H1 (cell line): ENCODE measurements at regions not wholly inside any gene's neighbourhood (a gene's known extent, or its start where the extent isn't known, plus 50 kb on each side); places are given as distances from the start of the nearest gene placed in this dataset.

Experiments
- CTCF ChIA-PET: fragments of 300-600 bp; sonication (Branson Sonifier 250); formaldehyde crosslinking; loops from one replicate; lab custom pipeline; 2021; ENCODE audit not compliant: partially characterized antibody; lab: Charles Lee
- POLR2A ChIA-PET: fragments of 300-600 bp; sonication (Branson Sonifier 250); formaldehyde crosslinking; loops from one replicate; lab custom pipeline; 2021; ENCODE audit warnings: inconsistent platforms; ENCODE audit not compliant: partially characterized antibody; lab: Charles Lee
- DNase-seq, 2 experiments: peaks; one replicate each; pipeline versions ENCODE4 v3.0.0 to v3.0.0-alpha.2; 2010 to 2022; ENCODE audit warnings: low spot score in 2 of 2, low read depth in 1 of 2, mixed read lengths in 1 of 2
- FAIRE-seq: peaks from 2 replicates; lab custom pipeline; 2011; peaks lifted over from hg19 to GRCh38; lab: Jason Lieb, UNC
- H2AFZ ChIP-seq: 2 replicates; pipeline ENCODE4 v1.8.1; 2012; ENCODE audit warnings: low read length, inconsistent platforms
- H2AK5ac ChIP-seq: 2 replicates; pipeline ENCODE4 v1.6.1; 2013; ENCODE audit warnings: low read depth, low read length
- H2BK120ac ChIP-seq: replicated peaks from 2 replicates; pipeline ENCODE3; 2013; ENCODE audit warnings: low read depth, low read length, inconsistent platforms
- H2BK12ac ChIP-seq: 2 replicates; pipeline ENCODE4 v1.6.1; 2013; ENCODE audit warnings: low read depth, low read length
- H2BK15ac ChIP-seq: 2 replicates; pipeline ENCODE4 v1.6.1; 2013; ENCODE audit warnings: low read length
- H2BK20ac ChIP-seq: 2 replicates; pipeline ENCODE4 v1.6.1; 2013; ENCODE audit warnings: low read length
- H2BK5ac ChIP-seq: 2 replicates; pipeline ENCODE4 v1.6.1; 2013; ENCODE audit warnings: low read depth, low read length
- H3K14ac ChIP-seq: 2 replicates; pipeline ENCODE4 v1.6.1; 2013; ENCODE audit warnings: inconsistent platforms; ENCODE audit not compliant: insufficient read length
- H3K18ac ChIP-seq: 2 replicates; pipeline ENCODE4 v1.6.1; 2013; ENCODE audit warnings: low read length; ENCODE audit errors: extremely low read depth
- H3K23ac ChIP-seq: 2 replicates; pipeline ENCODE4 v1.6.1; 2013; ENCODE audit warnings: inconsistent platforms; ENCODE audit not compliant: insufficient read length
- H3K23me2 ChIP-seq: 2 replicates; pipeline ENCODE4 v1.6.1; 2013; ENCODE audit warnings: low read depth, low read length
- H3K27ac ChIP-seq: 2 replicates; pipeline ENCODE4 v1.6.1; 2011; ENCODE audit warnings: low read depth, low read length, inconsistent platforms
- H3K27me3 ChIP-seq, 4 experiments: replicated peaks in 1 of 4; 1 replicate in 1 of 4; 2 replicates in 3 of 4; pipeline versions ENCODE4 v1.6.1 to v1.8.1; 2011 to 2013; ENCODE audit warnings: low read length in 3 of 4, mild to moderate bottlenecking in 3 of 4, inconsistent platforms in 2 of 4, mixed read lengths in 2 of 4, moderate library complexity in 1 of 4; ENCODE audit not compliant: control insufficient read depth in 3 of 4, insufficient read depth in 3 of 4; ENCODE audit errors: extremely low read depth in 1 of 4
- H3K36me3 ChIP-seq, 4 experiments: 2 replicates each; pipeline versions ENCODE4 v1.6.1 to v1.8.1; 2011 to 2013; ENCODE audit warnings: mild to moderate bottlenecking in 4 of 4, low read length in 3 of 4, moderate library complexity in 2 of 4, control low read depth in 1 of 4, inconsistent platforms in 1 of 4; ENCODE audit not compliant: insufficient read depth in 4 of 4, control insufficient read depth in 2 of 4
- H3K4ac ChIP-seq: replicated peaks from 2 replicates; pipeline ENCODE3; 2013; ENCODE audit warnings: low read length, low read depth, mixed read lengths, inconsistent platforms; ENCODE audit not compliant: insufficient read length
- H3K4me1 ChIP-seq, 4 experiments: replicated peaks in 1 of 4; 1 replicate in 1 of 4; 2 replicates in 3 of 4; pipeline versions ENCODE4 v1.6.1 to v1.8.1; 2011 to 2013; ENCODE audit warnings: low read length in 3 of 4, inconsistent platforms in 2 of 4, mixed read lengths in 1 of 4; ENCODE audit not compliant: insufficient read depth in 4 of 4, control insufficient read depth in 3 of 4
- H3K4me2 ChIP-seq, 2 experiments: 2 replicates each; pipeline versions ENCODE4 v1.6.1 to v1.8.1; 2011 to 2013; ENCODE audit warnings: low read depth in 2 of 2, low read length in 2 of 2, control low read depth in 1 of 2, inconsistent platforms in 1 of 2, mild to moderate bottlenecking in 1 of 2; ENCODE audit not compliant: insufficient read depth in 1 of 2
- H3K4me3 ChIP-seq, 4 experiments: fragments of 200-600, 300-600 bp in 1 of 4; sonication (generic), shearing (Covaris generic), sonication (Bioruptor Twin) in 1 of 4; 2 replicates each; pipeline versions ENCODE4 v1.5.1 to v1.8.1; 2011 to 2016; ENCODE audit warnings: low read length in 4 of 4, low read depth in 3 of 4, control low read depth in 2 of 4, inconsistent platforms in 2 of 4, mild to moderate bottlenecking in 2 of 4, mixed read lengths in 1 of 4, moderate library complexity in 1 of 4; ENCODE audit not compliant: insufficient read depth in 2 of 4; ENCODE audit errors: extremely low read depth in 1 of 4
- H3K56ac ChIP-seq: replicated peaks from 2 replicates; pipeline ENCODE3; 2013; ENCODE audit warnings: low read depth, mild to moderate bottlenecking, mixed read lengths, low read length, inconsistent platforms; ENCODE audit not compliant: insufficient read length
- H3K79me1 ChIP-seq: 2 replicates; pipeline ENCODE4 v1.6.1; 2013; ENCODE audit warnings: low read depth, low read length, control low read depth
- H3K79me2 ChIP-seq, 2 experiments: 2 replicates each; pipeline versions ENCODE4 v1.6.1 to v1.8.1; 2012 to 2013; ENCODE audit warnings: low read length in 2 of 2, mild to moderate bottlenecking in 2 of 2, inconsistent platforms in 1 of 2; ENCODE audit not compliant: insufficient read depth in 2 of 2, control insufficient read depth in 1 of 2
- H3K9ac ChIP-seq, 4 experiments: replicated peaks in 1 of 4; 1 replicate in 1 of 4; 2 replicates in 3 of 4; pipeline versions ENCODE4 v1.6.1 to v1.8.1; 2011 to 2013; ENCODE audit warnings: low read depth in 3 of 4, low read length in 3 of 4, control low read depth in 2 of 4, mild to moderate bottlenecking in 2 of 4, moderate library complexity in 2 of 4, inconsistent platforms in 1 of 4; ENCODE audit errors: extremely low read depth in 1 of 4
- H3K9me3 ChIP-seq, 2 experiments: 2 replicates each; pipeline versions ENCODE4 v1.6.1 to v1.8.1; 2012 to 2013; ENCODE audit warnings: mild to moderate bottlenecking in 2 of 2, moderate library complexity in 2 of 2, control low read depth in 1 of 2, inconsistent platforms in 1 of 2, low read depth in 1 of 2, low read length in 1 of 2, mixed read lengths in 1 of 2; ENCODE audit not compliant: insufficient read depth in 2 of 2
- H4K20me1 ChIP-seq, 2 experiments: replicated peaks in 1 of 2; 2 replicates each; pipeline versions ENCODE3 to v1.8.1; 2011 to 2013; ENCODE audit warnings: inconsistent platforms in 2 of 2, low read length in 2 of 2, mild to moderate bottlenecking in 1 of 2; ENCODE audit not compliant: insufficient read depth in 2 of 2, control insufficient read depth in 1 of 2
- H4K5ac ChIP-seq: 2 replicates; pipeline ENCODE4 v1.6.1; 2013; ENCODE audit warnings: low read length, low read depth, mixed read lengths, inconsistent platforms; ENCODE audit not compliant: insufficient read length
- H4K8ac ChIP-seq: 2 replicates; pipeline ENCODE4 v1.8.0; 2013; ENCODE audit warnings: mild to moderate bottlenecking, moderate library complexity, low read length, inconsistent platforms; ENCODE audit not compliant: insufficient read depth; ENCODE audit errors: extremely low read depth
- H4K91ac ChIP-seq: replicated peaks from 2 replicates; pipeline ENCODE3; 2013; ENCODE audit warnings: low read length, mixed read lengths, inconsistent platforms; ENCODE audit not compliant: insufficient read length
- BACH1 ChIP-seq: IDR thresholded peaks from 2 replicates; pipeline ENCODE4 v1.6.1; 2012; ENCODE audit warnings: low read length, improper control_type of control experiment
- E2F6 ChIP-seq: IDR thresholded peaks from 2 replicates; pipeline ENCODE4 v1.6.1; 2012; ENCODE audit warnings: inconsistent platforms
- EGR1 ChIP-seq: IDR thresholded peaks from 2 replicates; pipeline ENCODE4 v1.6.1; 2011; ENCODE audit warnings: low read depth, low read length, borderline replicate concordance
- EZH2 ChIP-seq: fragments of 200-600 bp; sonication (generic); IDR thresholded peaks from 2 replicates; pipeline ENCODE4 v1.7.1; 2012; ENCODE audit warnings: low read depth, mild to moderate bottlenecking, moderate library complexity, low read length, inconsistent platforms; ENCODE audit not compliant: severe bottlenecking
- MAX ChIP-seq: IDR thresholded peaks from 2 replicates; pipeline ENCODE4 v1.6.1; 2012; ENCODE audit warnings: inconsistent platforms
- NRF1 ChIP-seq: IDR thresholded peaks from 2 replicates; pipeline ENCODE4 v1.6.1; 2011; ENCODE audit warnings: mild to moderate bottlenecking, low read depth, low read length, improper control_type of control experiment
- PHF8 ChIP-seq: fragments of 200-600 bp; sonication (generic); conservative IDR thresholded peaks from 2 replicates; pipeline ENCODE4 v1.7.1; 2012; ENCODE audit warnings: low read depth, mild to moderate bottlenecking, inconsistent platforms, low read length, moderate library complexity
- POLR2A ChIP-seq, 2 experiments: IDR thresholded peaks; 1 replicate in 1 of 2; 2 replicates in 1 of 2; pipeline ENCODE4 v1.6.1; 2011; ENCODE audit warnings: low read depth in 2 of 2, low read length in 2 of 2, mild to moderate bottlenecking in 2 of 2; ENCODE audit errors: control extremely low read depth in 1 of 2
- RBBP5 ChIP-seq: IDR thresholded peaks from 2 replicates; pipeline ENCODE4 v1.7.1; 2012; ENCODE audit warnings: low read depth, mild to moderate bottlenecking, inconsistent platforms, low read length, moderate library complexity, borderline replicate concordance
- RFX5 ChIP-seq: IDR thresholded peaks from 2 replicates; pipeline ENCODE4 v1.6.1; 2011; ENCODE audit warnings: low read depth, low read length, improper control_type of control experiment, borderline replicate concordance
- RNF2 ChIP-seq: fragments of 200-900, 300-1000 bp; sonication (generic); IDR thresholded peaks from 2 replicates; pipeline ENCODE4 v1.7.1; 2016; ENCODE audit warnings: borderline replicate concordance, low read depth, mild to moderate bottlenecking, antibody characterized with exemption, low read length; ENCODE audit not compliant: poor library complexity, severe bottlenecking; ENCODE audit errors: missing control alignments
- SIX5 ChIP-seq: IDR thresholded peaks from 2 replicates; pipeline ENCODE4 v1.6.1; 2011; ENCODE audit warnings: mild to moderate bottlenecking, low read depth, low read length
- SP1 ChIP-seq: IDR thresholded peaks from 2 replicates; pipeline ENCODE4 v1.6.1; 2011; ENCODE audit warnings: low read depth, low read length
- YY1 ChIP-seq: IDR thresholded peaks from 2 replicates; pipeline ENCODE4 v1.6.1; 2011; ENCODE audit warnings: low read depth, mild to moderate bottlenecking, low read length
- WGBS, 2 experiments: shearing (Covaris generic) in 1 of 2; methylation state at CpG; one replicate each; pipeline versions ENCODE4 v1.1.6 to v1.1.7; 2013 to 2015; ENCODE audit warnings: low lambda C conversion rate in 2 of 2, mixed read lengths in 2 of 2, inconsistent platforms in 1 of 2, low coverage in 1 of 2, missing lambda C conversion rate in 1 of 2; ENCODE audit not compliant: insufficient replicate concordance in 2 of 2, insufficient coverage in 1 of 2, insufficient read length in 1 of 2; ENCODE audit errors: extremely low coverage in 1 of 2, missing lambda C conversion rate in 1 of 2; 5-methylcytosine and 5-hydroxymethylcytosine counted together

- Histone ChIP-seq H2AK5ac (no peak overlapping the region), H4K91ac (no peak overlapping the region), H2AFZ (no peak overlapping the region), H3K4me2 (no peak overlapping the region), H3K79me2 (no peaks in the 10 kb centered on the region), H3K23ac (no peak overlapping the region), H4K20me1 (no peaks in the 10 kb centered on the region), H4K5ac (no peak overlapping the region), H2BK120ac (no peak overlapping the region), H3K27me3 (no peaks in the 10 kb centered on the region), H3K4me1 (no peaks in the 10 kb centered on the region), H3K36me3 (no peaks in the 10 kb centered on the region; a peak in 1 of 8 replicates), H2BK5ac (no peak overlapping the region), H3K18ac (no peak overlapping the region), H3K4ac (no peak overlapping the region), H3K23me2 (no peaks in the 10 kb centered on the region), H3K79me1 (no peaks in the 10 kb centered on the region), H3K14ac (no peak overlapping the region), H2BK20ac (no peak overlapping the region), H2BK15ac (no peak overlapping the region), H3K27ac (no peak overlapping the region), H4K8ac (no peak overlapping the region), H3K9me3 (no peaks in the 10 kb centered on the region), H3K4me3 (no peak overlapping the region), H2BK12ac (no peak overlapping the region), H3K9ac (no peak overlapping the region), H3K56ac (no peak overlapping the region)
- ChIA-PET CTCF (no interaction called here), POLR2A (no interaction called here)
- WGBS, 2 experiments: 73% methylated on average over 2 of the region's 2 CpGs; no CpG with 5 or more reads in 1 of the 2 experiments
- DNase-seq (no peak), FAIRE-seq (no peak)
- TF ChIP-seq POLR2A (IDR thresholded peaks at IDR 0.05; ENCODE audit: control extremely low read depth in 1 of 2, low read depth in 2 of 2, low read length in 2 of 2): no peak
- no peak for TF ChIP-seq BACH1
- no peak for TF ChIP-seq EZH2
- TF ChIP-seq EGR1: no peak
- TF ChIP-seq RFX5: no peak
- no peak for TF ChIP-seq YY1
- no peak for TF ChIP-seq NRF1
- no peak for TF ChIP-seq RBBP5
- no peak for TF ChIP-seq SP1
- TF ChIP-seq PHF8: no peak
- TF ChIP-seq E2F6: no peak
- no peak for TF ChIP-seq RNF2
- no peak for TF ChIP-seq SIX5
- no peak for TF ChIP-seq MAX
These were observed 77.2 kb upstream of the CDC42BPA start for GRCh38 chr1:227395426-227396028.
